GM18511 (cell line): ENCODE measurements at regions not wholly inside any gene's neighbourhood (a gene's known extent, or its start where the extent isn't known, plus 50 kb on each side); places are given as distances from the start of the nearest gene placed in this dataset.

Experiments used
- ATAC-seq: cut with Tn5 transposase; IDR thresholded peaks from one replicate; pipeline ENCODE4 v1.9.1; 2021; ENCODE audit warnings: mild to moderate bottlenecking, moderate library complexity; ENCODE audit not compliant: unreplicated experiment

- ATAC-seq, result no peak
Measured at GRCh38 chr13:22562116-22562515, 618.7 kb upstream of the SGCG start.

GRCh38 chr13:22563272-22563671, 617.5 kb upstream of the SGCG start:
- no peak for ATAC-seq

GRCh38 chr13:22569811-22570210, 611.0 kb upstream of the SGCG start:
- no peak for ATAC-seq

GRCh38 chr13:22589880-22590279, 590.9 kb upstream of the SGCG start:
- ATAC-seq, result no peak

- no peak for ATAC-seq
Measured at GRCh38 chr13:22592515-22592914, 588.3 kb upstream of the SGCG start.

GRCh38 chr13:22594041-22594440, 586.7 kb upstream of the SGCG start:
- no peak for ATAC-seq

- no peak for ATAC-seq
Measured at GRCh38 chr13:22596171-22596863, 584.5 kb upstream of the SGCG start.

- no peak for ATAC-seq
Measured at GRCh38 chr13:22599156-22599555, 581.6 kb upstream of the SGCG start.

- no peak for ATAC-seq
Measured at GRCh38 chr13:22618002-22618401, 562.8 kb upstream of the SGCG start.

GRCh38 chr13:22625691-22626090, 555.1 kb upstream of the SGCG start:
- no peak for ATAC-seq

GRCh38 chr13:22629374-22629773, 551.4 kb upstream of the SGCG start:
- ATAC-seq, result no peak

- ATAC-seq, result no peak
Measured at GRCh38 chr13:22642088-22642487, 538.7 kb upstream of the SGCG start.

GRCh38 chr13:22644941-22645340, 535.8 kb upstream of the SGCG start:
- ATAC-seq, result no peak

GRCh38 chr13:22647156-22647850, 533.5 kb upstream of the SGCG start:
- ATAC-seq, result no peak

- ATAC-seq, result no peak
Measured at GRCh38 chr13:22648320-22648801, 532.4 kb upstream of the SGCG start.

- ATAC-seq, result no peak
Measured at GRCh38 chr13:22652796-22653195, 528.0 kb upstream of the SGCG start.

GRCh38 chr13:22653866-22654265, 526.9 kb upstream of the SGCG start:
- ATAC-seq, result no peak

- ATAC-seq, result no peak
Measured at GRCh38 chr13:22655106-22655852, 525.5 kb upstream of the SGCG start.

- ATAC-seq, result no peak
Measured at GRCh38 chr13:22662771-22663170, 518.0 kb upstream of the SGCG start.

- ATAC-seq, result no peak
Measured at GRCh38 chr13:22665506-22665905, 515.3 kb upstream of the SGCG start.

GRCh38 chr13:22690756-22691155, 490.0 kb upstream of the SGCG start:
- ATAC-seq, result no peak

GRCh38 chr13:22693691-22694090, 487.1 kb upstream of the SGCG start:
- ATAC-seq, result no peak
